ENCODE measurements at regions not wholly inside any gene's neighbourhood (a gene's known extent, or its start where the extent isn't known, plus 50 kb on each side); places are given as distances from the start of the nearest gene placed in this dataset.

DNA sequence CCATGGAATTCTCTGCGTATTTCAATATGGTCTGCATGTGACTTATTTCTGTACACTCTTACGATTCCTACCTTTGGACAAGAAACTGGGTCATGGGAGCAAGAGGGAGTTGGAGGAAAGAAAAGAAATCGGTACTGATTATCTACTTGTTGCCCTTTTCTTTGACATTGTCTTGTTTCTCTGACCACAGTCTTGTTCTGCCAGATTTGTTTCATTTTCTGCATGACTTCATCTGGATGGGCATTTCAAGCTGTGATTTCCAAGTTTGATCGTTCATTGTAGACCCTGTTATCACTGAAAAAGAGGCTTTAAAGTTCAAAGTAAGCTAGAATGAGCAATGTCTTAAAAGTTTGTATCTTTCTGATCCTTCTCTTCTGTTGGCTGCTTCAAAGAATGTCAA lies 2186.3 kb upstream of the CELF4 start:
- TF ChIP-seq, protein P1, sequence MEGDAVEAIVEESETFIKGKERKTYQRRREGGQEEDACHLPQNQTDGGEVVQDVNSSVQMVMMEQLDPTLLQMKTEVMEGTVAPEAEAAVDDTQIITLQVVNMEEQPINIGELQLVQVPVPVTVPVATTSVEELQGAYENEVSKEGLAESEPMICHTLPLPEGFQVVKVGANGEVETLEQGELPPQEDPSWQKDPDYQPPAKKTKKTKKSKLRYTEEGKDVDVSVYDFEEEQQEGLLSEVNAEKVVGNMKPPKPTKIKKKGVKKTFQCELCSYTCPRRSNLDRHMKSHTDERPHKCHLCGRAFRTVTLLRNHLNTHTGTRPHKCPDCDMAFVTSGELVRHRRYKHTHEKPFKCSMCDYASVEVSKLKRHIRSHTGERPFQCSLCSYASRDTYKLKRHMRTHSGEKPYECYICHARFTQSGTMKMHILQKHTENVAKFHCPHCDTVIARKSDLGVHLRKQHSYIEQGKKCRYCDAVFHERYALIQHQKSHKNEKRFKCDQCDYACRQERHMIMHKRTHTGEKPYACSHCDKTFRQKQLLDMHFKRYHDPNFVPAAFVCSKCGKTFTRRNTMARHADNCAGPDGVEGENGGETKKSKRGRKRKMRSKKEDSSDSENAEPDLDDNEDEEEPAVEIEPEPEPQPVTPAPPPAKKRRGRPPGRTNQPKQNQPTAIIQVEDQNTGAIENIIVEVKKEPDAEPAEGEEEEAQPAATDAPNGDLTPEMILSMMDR (IDR thresholded peaks at IDR 0.05; ENCODE audit: low read depth, low read length) = no peak
- H3K4me3 ChIP-seq (replicated peaks in 1 of 2; ENCODE audit: low read depth in 2 of 2, low read length in 2 of 2) = no peak overlapping the region
- no peak for DNase-seq (ENCODE audit: low read depth in 2 of 2)

- H3K4me3 ChIP-seq (replicated peaks in 1 of 2; ENCODE audit: low read depth in 2 of 2, low read length in 2 of 2) = no peak overlapping the region
- DNase-seq (ENCODE audit: low read depth in 2 of 2) = peak; percentile 17 to 64
- TF ChIP-seq, protein P1 (IDR thresholded peaks at IDR 0.05; ENCODE audit: low read depth, low read length) = no peak
Observed at GRCh38 chr18:39751161-39751560, 2185.6 kb upstream of the CELF4 start.

- TF ChIP-seq, protein P1 (IDR thresholded peaks at IDR 0.05; ENCODE audit: low read depth, low read length) = no peak
- H3K4me3 ChIP-seq (replicated peaks in 1 of 2; ENCODE audit: low read depth in 2 of 2, low read length in 2 of 2) = no peak overlapping the region
- DNase-seq (ENCODE audit: low read depth in 2 of 2) = no peak
Observed at GRCh38 chr18:39749154-39749553, 2183.6 kb upstream of the CELF4 start.

- TF ChIP-seq, protein P1 (IDR thresholded peaks at IDR 0.05; ENCODE audit: low read depth, low read length) = no peak
- DNase-seq (ENCODE audit: low read depth in 2 of 2) = no peak
- H3K4me3 ChIP-seq (replicated peaks in 1 of 2; ENCODE audit: low read depth in 2 of 2, low read length in 2 of 2) = no peak overlapping the region
Observed at GRCh38 chr18:39748727-39749126, 2183.1 kb upstream of the CELF4 start.

DNA sequence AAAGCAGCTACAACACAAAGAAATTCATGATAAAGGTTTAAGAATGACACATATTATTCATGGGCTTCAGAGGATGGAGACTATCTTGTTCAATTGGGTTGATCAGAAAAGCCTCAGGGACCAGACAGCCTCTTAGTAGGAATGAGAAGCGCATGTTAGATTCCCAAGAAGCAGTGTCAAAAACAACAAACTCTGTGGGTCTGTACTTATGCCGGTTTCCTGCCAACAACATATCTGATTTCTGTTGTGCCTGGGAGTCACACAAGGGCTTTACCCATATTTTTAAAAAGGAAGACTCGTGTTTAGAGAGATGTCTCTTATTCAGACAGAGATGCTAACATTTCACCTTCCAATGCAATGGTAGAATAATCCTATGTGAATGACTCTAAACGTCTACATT lies 2180.6 kb upstream of the CELF4 start:
- TF ChIP-seq, protein P1 (IDR thresholded peaks at IDR 0.05; ENCODE audit: low read depth, low read length) = no peak
- H3K4me3 ChIP-seq (replicated peaks in 1 of 2; ENCODE audit: low read depth in 2 of 2, low read length in 2 of 2) = no peak overlapping the region
- no peak for DNase-seq (ENCODE audit: low read depth in 2 of 2)

DNA sequence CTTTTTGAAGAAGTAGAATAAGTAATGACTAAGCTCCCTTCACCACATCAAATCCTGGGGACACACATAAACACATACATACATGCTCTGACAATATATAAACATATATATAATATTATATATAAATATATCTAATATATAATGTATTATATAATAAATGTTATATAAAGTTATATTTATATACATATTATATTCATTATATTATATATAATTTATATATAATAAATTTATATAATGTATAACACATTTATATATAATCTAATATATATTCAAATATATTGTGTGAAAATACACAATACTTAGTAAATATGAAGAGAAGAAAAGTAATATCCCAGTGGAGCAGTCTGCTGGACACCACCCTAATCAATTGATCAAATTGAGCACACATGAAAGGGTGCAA lies 2177.9 kb upstream of the CELF4 start:
- TF ChIP-seq, protein P1 (IDR thresholded peaks at IDR 0.05; ENCODE audit: low read depth, low read length) = no peak
- no peak overlapping the region for H3K4me3 ChIP-seq (replicated peaks in 1 of 2; ENCODE audit: low read depth in 2 of 2, low read length in 2 of 2)
- no peak for DNase-seq (ENCODE audit: low read depth in 2 of 2)

DNA sequence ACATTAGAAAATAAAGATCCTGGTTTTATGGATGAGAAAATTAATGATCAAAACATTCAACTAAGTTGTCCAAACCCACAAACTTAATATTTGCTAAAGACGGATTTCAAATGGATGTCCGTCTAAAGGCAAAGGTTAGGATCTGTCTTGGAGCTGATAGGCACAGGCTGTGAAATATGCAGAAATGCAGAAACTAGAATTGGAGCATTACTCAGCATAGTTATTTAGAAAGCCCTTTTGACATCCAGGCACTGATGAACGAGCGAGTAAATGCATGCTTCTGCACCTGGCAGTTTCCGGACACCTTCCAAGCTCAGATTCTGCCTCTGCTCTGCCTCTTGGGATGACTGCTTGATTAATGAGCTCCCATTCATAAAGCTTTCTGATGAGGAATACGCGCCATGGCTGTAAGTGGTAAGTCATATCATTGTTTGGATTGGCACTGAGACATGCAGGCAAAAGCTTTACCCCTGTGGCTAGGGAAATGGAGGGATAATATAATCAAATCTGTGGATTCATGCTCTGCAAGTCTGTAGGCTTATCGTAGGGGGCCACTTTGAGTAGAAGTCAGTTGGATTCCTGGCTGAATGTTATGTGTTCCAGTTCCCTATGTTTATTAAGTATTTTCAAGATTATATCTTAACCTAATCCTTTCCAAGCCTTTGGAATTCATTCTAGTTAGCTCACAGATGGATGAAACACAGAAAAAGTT lies 2176.3 kb upstream of the CELF4 start:
- no peak for DNase-seq (ENCODE audit: low read depth in 2 of 2)
- TF ChIP-seq, protein P1 (IDR thresholded peaks at IDR 0.05; ENCODE audit: low read depth, low read length) = no peak
- no peak overlapping the region for H3K4me3 ChIP-seq (replicated peaks in 1 of 2; ENCODE audit: low read depth in 2 of 2, low read length in 2 of 2)
